ENCODE measurements at regions not wholly inside any gene's neighbourhood (a gene's known extent, or its start where the extent isn't known, plus 50 kb on each side); places are given as distances from the start of the nearest gene placed in this dataset.

GRCh38 chr13:80214050-80214449, 126.9 kb downstream of the SPRY2 start:
- TF ChIP-seq, protein P1, sequence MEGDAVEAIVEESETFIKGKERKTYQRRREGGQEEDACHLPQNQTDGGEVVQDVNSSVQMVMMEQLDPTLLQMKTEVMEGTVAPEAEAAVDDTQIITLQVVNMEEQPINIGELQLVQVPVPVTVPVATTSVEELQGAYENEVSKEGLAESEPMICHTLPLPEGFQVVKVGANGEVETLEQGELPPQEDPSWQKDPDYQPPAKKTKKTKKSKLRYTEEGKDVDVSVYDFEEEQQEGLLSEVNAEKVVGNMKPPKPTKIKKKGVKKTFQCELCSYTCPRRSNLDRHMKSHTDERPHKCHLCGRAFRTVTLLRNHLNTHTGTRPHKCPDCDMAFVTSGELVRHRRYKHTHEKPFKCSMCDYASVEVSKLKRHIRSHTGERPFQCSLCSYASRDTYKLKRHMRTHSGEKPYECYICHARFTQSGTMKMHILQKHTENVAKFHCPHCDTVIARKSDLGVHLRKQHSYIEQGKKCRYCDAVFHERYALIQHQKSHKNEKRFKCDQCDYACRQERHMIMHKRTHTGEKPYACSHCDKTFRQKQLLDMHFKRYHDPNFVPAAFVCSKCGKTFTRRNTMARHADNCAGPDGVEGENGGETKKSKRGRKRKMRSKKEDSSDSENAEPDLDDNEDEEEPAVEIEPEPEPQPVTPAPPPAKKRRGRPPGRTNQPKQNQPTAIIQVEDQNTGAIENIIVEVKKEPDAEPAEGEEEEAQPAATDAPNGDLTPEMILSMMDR (IDR thresholded peaks at IDR 0.05; ENCODE audit: extremely low read depth, low read depth, low read length): no peak
- Histone ChIP-seq H3K4me2 (ENCODE audit: insufficient read depth, low read length) (no peak overlapping the region), H3K4me3 (ENCODE audit: insufficient read depth, low read length) (no peak overlapping the region), H3K27me3 (ENCODE audit: insufficient read depth, low read length) (no peaks in the 10 kb centered on the region), H2AFZ (ENCODE audit: low read length) (no peak overlapping the region), H3K4me1 (ENCODE audit: insufficient read depth, low read length) (no peaks in the 10 kb centered on the region), H3K79me2 (ENCODE audit: insufficient read depth, low read length) (no peaks in the 10 kb centered on the region), H3K9me3 (ENCODE audit: low read depth, low read length) (no peaks in the 10 kb centered on the region), H3K36me3 (ENCODE audit: insufficient read depth, low read length) (no peaks in the 10 kb centered on the region), H4K20me1 (ENCODE audit: insufficient read depth, low read length) (no peaks in the 10 kb centered on the region), H3K27ac (ENCODE audit: low read depth, low read length) (no peak overlapping the region)
- no peak for DNase-seq (ENCODE audit: insufficient read length, low spot score, missing footprints)

DNA sequence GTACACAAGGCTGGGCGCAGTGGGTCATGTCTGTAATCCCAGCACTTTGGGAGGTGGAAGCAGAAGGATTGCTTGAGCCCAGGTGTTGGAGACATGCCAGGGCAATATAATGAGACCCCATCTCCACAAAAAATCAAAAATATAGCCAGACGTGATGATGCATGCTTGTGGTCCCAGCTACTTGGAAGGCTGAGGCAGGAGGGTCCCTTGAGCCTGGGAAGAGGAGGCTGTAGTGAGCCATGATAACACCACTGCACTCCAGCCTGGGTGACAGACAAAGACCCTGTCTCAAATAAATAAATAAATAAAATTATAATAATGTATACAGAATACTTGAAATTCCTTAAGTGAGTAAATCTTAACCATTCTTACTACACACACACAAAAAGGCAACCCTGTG, 127.7 kb downstream of the SPRY2 start:
- DNase-seq (ENCODE audit: insufficient read length, low spot score, missing footprints): no peak
- no peaks in the 10 kb centered on the region for H3K79me2 ChIP-seq (ENCODE audit: insufficient read depth, low read length)
- H3K36me3 ChIP-seq (ENCODE audit: insufficient read depth, low read length): no peaks in the 10 kb centered on the region
- no peak overlapping the region for H3K4me2 ChIP-seq (ENCODE audit: insufficient read depth, low read length)
- H4K20me1 ChIP-seq (ENCODE audit: insufficient read depth, low read length): no peaks in the 10 kb centered on the region
- no peaks in the 10 kb centered on the region for H3K9me3 ChIP-seq (ENCODE audit: low read depth, low read length)
- H3K4me3 ChIP-seq (ENCODE audit: insufficient read depth, low read length): no peak overlapping the region
- TF ChIP-seq, protein P1 (IDR thresholded peaks at IDR 0.05; ENCODE audit: extremely low read depth, low read depth, low read length): no peak
- H3K27ac ChIP-seq (ENCODE audit: low read depth, low read length): no peak overlapping the region
- H3K27me3 ChIP-seq (ENCODE audit: insufficient read depth, low read length): no peaks in the 10 kb centered on the region
- H2AFZ ChIP-seq (ENCODE audit: low read length): no peak overlapping the region
- no peaks in the 10 kb centered on the region for H3K4me1 ChIP-seq (ENCODE audit: insufficient read depth, low read length)

DNA sequence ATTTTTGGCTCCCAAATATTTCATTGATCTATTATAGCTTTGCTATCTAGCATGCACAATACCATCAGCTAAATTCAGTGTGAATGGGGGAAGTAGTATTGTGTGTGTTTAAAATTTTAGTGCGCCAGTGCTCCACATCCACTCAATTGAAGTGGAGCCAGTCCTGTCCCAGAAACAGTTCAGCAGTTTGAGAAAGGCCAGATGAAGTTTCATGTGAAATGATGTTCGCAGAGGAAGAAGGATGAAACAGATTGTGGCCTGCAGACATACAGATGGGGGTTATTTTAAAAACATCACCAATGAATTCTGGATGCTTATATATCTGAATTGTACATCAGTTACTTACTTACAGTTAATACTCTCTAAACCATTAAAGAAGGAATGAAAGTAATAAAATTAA, 129.4 kb downstream of the SPRY2 start:
- DNase-seq (ENCODE audit: insufficient read length, low spot score, missing footprints): no peak
- no peaks in the 10 kb centered on the region for H3K36me3 ChIP-seq (ENCODE audit: insufficient read depth, low read length)
- H4K20me1 ChIP-seq (ENCODE audit: insufficient read depth, low read length): no peaks in the 10 kb centered on the region
- no peak overlapping the region for H2AFZ ChIP-seq (ENCODE audit: low read length)
- H3K79me2 ChIP-seq (ENCODE audit: insufficient read depth, low read length): no peaks in the 10 kb centered on the region
- H3K4me2 ChIP-seq (ENCODE audit: insufficient read depth, low read length): no peak overlapping the region
- H3K9me3 ChIP-seq (ENCODE audit: low read depth, low read length): no peaks in the 10 kb centered on the region
- H3K27me3 ChIP-seq (ENCODE audit: insufficient read depth, low read length): no peaks in the 10 kb centered on the region
- TF ChIP-seq, protein P1 (IDR thresholded peaks at IDR 0.05; ENCODE audit: extremely low read depth, low read depth, low read length): no peak
- H3K4me3 ChIP-seq (ENCODE audit: insufficient read depth, low read length): no peak overlapping the region
- no peaks in the 10 kb centered on the region for H3K4me1 ChIP-seq (ENCODE audit: insufficient read depth, low read length)
- no peak overlapping the region for H3K27ac ChIP-seq (ENCODE audit: low read depth, low read length)

DNA sequence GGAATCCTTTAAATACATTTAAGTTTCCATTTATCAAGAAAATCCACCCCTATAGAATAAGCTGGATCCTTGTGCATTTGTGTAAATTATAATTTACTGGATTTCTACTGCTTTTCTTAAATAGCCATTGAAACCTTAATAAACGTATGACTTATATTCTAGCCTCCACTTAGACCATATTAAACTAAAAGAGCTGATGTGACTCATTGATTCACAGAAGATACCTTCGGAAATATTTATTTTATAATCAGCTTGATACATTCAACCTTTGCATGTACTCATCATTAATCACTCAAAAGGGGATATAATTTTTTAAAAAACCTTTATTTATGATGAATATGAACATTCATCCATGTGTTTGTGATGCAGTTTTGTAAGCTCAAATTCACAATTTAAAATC, 136.3 kb downstream of the SPRY2 start:
- Histone ChIP-seq H2AFZ (ENCODE audit: low read length) (no peak overlapping the region), H3K27ac (ENCODE audit: low read depth, low read length) (no peak overlapping the region), H3K36me3 (ENCODE audit: insufficient read depth, low read length) (no peaks in the 10 kb centered on the region), H3K27me3 (ENCODE audit: insufficient read depth, low read length) (no peaks in the 10 kb centered on the region), H3K9me3 (ENCODE audit: low read depth, low read length) (no peaks in the 10 kb centered on the region), H3K4me3 (ENCODE audit: insufficient read depth, low read length) (no peak overlapping the region), H3K79me2 (ENCODE audit: insufficient read depth, low read length) (no peaks in the 10 kb centered on the region), H3K4me2 (ENCODE audit: insufficient read depth, low read length) (no peak overlapping the region), H3K4me1 (ENCODE audit: insufficient read depth, low read length) (no peaks in the 10 kb centered on the region), H4K20me1 (ENCODE audit: insufficient read depth, low read length) (no peaks in the 10 kb centered on the region)
- TF ChIP-seq, protein P1 (IDR thresholded peaks at IDR 0.05; ENCODE audit: extremely low read depth, low read depth, low read length): no peak
- DNase-seq (ENCODE audit: insufficient read length, low spot score, missing footprints): no peak
